ENCODE measurements at regions not wholly inside any gene's neighbourhood (a gene's known extent, or its start where the extent isn't known, plus 50 kb on each side); places are given as distances from the start of the nearest gene placed in this dataset.
A peak's percentile ranks its signal among the peaks of the same experiment; 100 is the strongest.

- DNase-seq (ENCODE audit: low spot score), result no peak
- Histone ChIP-seq H3K9me3 (replicated peaks in 1 of 2; ENCODE audit: control insufficient read depth in 2 of 2, insufficient read depth in 1 of 2, low read depth in 1 of 2, low read length in 2 of 2) (no peaks in the 10 kb centered on the region), H2AFZ (ENCODE audit: low read length) (no peak overlapping the region), H3K14ac (ENCODE audit: low read length) (no peak overlapping the region), H4K91ac (ENCODE audit: low read depth, low read length, poor library complexity) (no peak overlapping the region), H3K4me3 (ENCODE audit: low read length in 2 of 2) (no peak overlapping the region), H2BK120ac (ENCODE audit: low read depth, low read length) (no peak overlapping the region), H2BK5ac (ENCODE audit: low read length) (no peak overlapping the region), H2BK12ac (ENCODE audit: low read length) (no peak overlapping the region), H3K18ac (ENCODE audit: low read length) (no peak overlapping the region), H3K79me1 (ENCODE audit: low read depth, low read length) (no peaks in the 10 kb centered on the region), H3K36me3 (replicated peaks in 1 of 2; ENCODE audit: control insufficient read depth in 2 of 2, insufficient read depth in 2 of 2, low read length in 2 of 2) (no peaks in the 10 kb centered on the region), H2AK5ac (ENCODE audit: low read depth, low read length) (no peak overlapping the region), H3K9ac (ENCODE audit: low read depth, low read length, poor library complexity) (no peak overlapping the region), H3K4me2 (ENCODE audit: insufficient read depth, low read length, poor library complexity, severe bottlenecking) (no peak overlapping the region), H2BK15ac (ENCODE audit: low read length) (no peak overlapping the region), H3K23ac (ENCODE audit: low read depth, low read length, poor library complexity) (no peak overlapping the region), H3K4ac (ENCODE audit: low read length) (no peak overlapping the region), H4K8ac (ENCODE audit: low read depth, low read length) (no peak overlapping the region), H3K27me3 (ENCODE audit: control insufficient read depth in 3 of 3, insufficient read depth in 3 of 3, low read depth in 1 of 3, low read length in 3 of 3) (no peaks in the 10 kb centered on the region), H3K4me1 (ENCODE audit: control insufficient read depth in 2 of 2, insufficient read depth in 1 of 2, low read depth in 1 of 2, low read length in 2 of 2) (peaks cover 4 to 5% of the 10 kb centered on the region in 2 donors), H3K27ac (replicated peaks; ENCODE audit: low read length) (no peak overlapping the region)
Measured at GRCh38 chr4:125262502-125262901, 52.3 kb upstream of the FAT4 start.

GRCh38 chr4:125262079-125262478, 52.7 kb upstream of the FAT4 start:
- no peaks in the 10 kb centered on the region for H3K36me3 ChIP-seq (replicated peaks in 1 of 2; ENCODE audit: control insufficient read depth in 2 of 2, insufficient read depth in 2 of 2, low read length in 2 of 2)
- H2BK120ac ChIP-seq (ENCODE audit: low read depth, low read length), result no peak overlapping the region
- no peak overlapping the region for H2BK15ac ChIP-seq (ENCODE audit: low read length)
- H3K9ac ChIP-seq (ENCODE audit: low read depth, low read length, poor library complexity), result no peak overlapping the region
- H4K8ac ChIP-seq (ENCODE audit: low read depth, low read length), result no peak overlapping the region
- H4K91ac ChIP-seq (ENCODE audit: low read depth, low read length, poor library complexity), result no peak overlapping the region
- H3K4me2 ChIP-seq (ENCODE audit: insufficient read depth, low read length, poor library complexity, severe bottlenecking), result no peak overlapping the region
- H3K14ac ChIP-seq (ENCODE audit: low read length), result no peak overlapping the region
- no peaks in the 10 kb centered on the region for H3K27me3 ChIP-seq (ENCODE audit: control insufficient read depth in 3 of 3, insufficient read depth in 3 of 3, low read depth in 1 of 3, low read length in 3 of 3)
- peak overlapping the region; percentile 57 for H3K18ac ChIP-seq (ENCODE audit: low read length)
- whole genome bisulfite sequencing, 2 donors (ENCODE audit: extremely low coverage in 2 of 2, insufficient read length in 2 of 2, insufficient replicate concordance in 1 of 2), result no CpG with 5 or more reads among the region's 2 CpGs
- no peak overlapping the region for H2BK12ac ChIP-seq (ENCODE audit: low read length)
- DNase-seq (ENCODE audit: low spot score), result no peak
- no peaks in the 10 kb centered on the region for H3K9me3 ChIP-seq (replicated peaks in 1 of 2; ENCODE audit: control insufficient read depth in 2 of 2, insufficient read depth in 1 of 2, low read depth in 1 of 2, low read length in 2 of 2)
- H3K27ac ChIP-seq (replicated peaks; ENCODE audit: low read length), result no peak overlapping the region
- H2AFZ ChIP-seq (ENCODE audit: low read length), result peak overlapping the region; percentile 50
- no peak overlapping the region for H3K4ac ChIP-seq (ENCODE audit: low read length)
- H3K4me3 ChIP-seq (ENCODE audit: low read length in 2 of 2), result no peak overlapping the region
- H2BK5ac ChIP-seq (ENCODE audit: low read length), result no peak overlapping the region
- no peak overlapping the region for H3K23ac ChIP-seq (ENCODE audit: low read depth, low read length, poor library complexity)
- H3K4me1 ChIP-seq (ENCODE audit: control insufficient read depth in 2 of 2, insufficient read depth in 1 of 2, low read depth in 1 of 2, low read length in 2 of 2), result peaks cover under 1 to 3% of the 10 kb centered on the region in 2 donors
- no peaks in the 10 kb centered on the region for H3K79me1 ChIP-seq (ENCODE audit: low read depth, low read length)
- H2AK5ac ChIP-seq (ENCODE audit: low read depth, low read length), result no peak overlapping the region

GRCh38 chr4:125254106-125254505, 60.6 kb upstream of the FAT4 start:
- H3K9ac ChIP-seq (ENCODE audit: low read depth, low read length, poor library complexity), result no peak overlapping the region
- H2AK5ac ChIP-seq (ENCODE audit: low read depth, low read length), result no peak overlapping the region
- H3K9me3 ChIP-seq (replicated peaks in 1 of 2; ENCODE audit: control insufficient read depth in 2 of 2, insufficient read depth in 1 of 2, low read depth in 1 of 2, low read length in 2 of 2), result no peaks in the 10 kb centered on the region
- H2BK5ac ChIP-seq (ENCODE audit: low read length), result no peak overlapping the region
- no CpG with 5 or more reads among the region's 1 CpG for WGBS, 2 donors (ENCODE audit: extremely low coverage in 2 of 2, insufficient read length in 2 of 2, insufficient replicate concordance in 1 of 2)
- no peak for DNase-seq (ENCODE audit: low spot score)
- H2BK15ac ChIP-seq (ENCODE audit: low read length), result no peak overlapping the region
- no peak overlapping the region for H3K4me3 ChIP-seq (ENCODE audit: low read length in 2 of 2)
- H3K4me2 ChIP-seq (ENCODE audit: insufficient read depth, low read length, poor library complexity, severe bottlenecking), result no peak overlapping the region
- H4K8ac ChIP-seq (ENCODE audit: low read depth, low read length), result no peak overlapping the region
- no peak overlapping the region for H3K23ac ChIP-seq (ENCODE audit: low read depth, low read length, poor library complexity)
- no peak overlapping the region for H3K4ac ChIP-seq (ENCODE audit: low read length)
- no peaks in the 10 kb centered on the region for H3K36me3 ChIP-seq (replicated peaks in 1 of 2; ENCODE audit: control insufficient read depth in 2 of 2, insufficient read depth in 2 of 2, low read length in 2 of 2)
- no peak overlapping the region for H3K14ac ChIP-seq (ENCODE audit: low read length)
- no peak overlapping the region for H3K27ac ChIP-seq (replicated peaks; ENCODE audit: low read length)
- H2BK120ac ChIP-seq (ENCODE audit: low read depth, low read length), result no peak overlapping the region
- no peak overlapping the region for H3K18ac ChIP-seq (ENCODE audit: low read length)
- no peak overlapping the region for H2BK12ac ChIP-seq (ENCODE audit: low read length)
- H2AFZ ChIP-seq (ENCODE audit: low read length), result no peak overlapping the region
- no peaks in the 10 kb centered on the region for H3K27me3 ChIP-seq (ENCODE audit: control insufficient read depth in 3 of 3, insufficient read depth in 3 of 3, low read depth in 1 of 3, low read length in 3 of 3)
- no peaks in the 10 kb centered on the region for H3K79me1 ChIP-seq (ENCODE audit: low read depth, low read length)
- no peak overlapping the region for H4K91ac ChIP-seq (ENCODE audit: low read depth, low read length, poor library complexity)
- H3K4me1 ChIP-seq (ENCODE audit: control insufficient read depth in 2 of 2, insufficient read depth in 1 of 2, low read depth in 1 of 2, low read length in 2 of 2), result no peaks in the 10 kb centered on the region

GRCh38 chr4:125244848-125245450, 69.8 kb upstream of the FAT4 start:
- no peak overlapping the region for H3K27ac ChIP-seq (replicated peaks; ENCODE audit: low read length)
- H3K9ac ChIP-seq (ENCODE audit: low read depth, low read length, poor library complexity), result no peak overlapping the region
- H4K8ac ChIP-seq (ENCODE audit: low read depth, low read length), result no peak overlapping the region
- no peaks in the 10 kb centered on the region for H3K27me3 ChIP-seq (ENCODE audit: control insufficient read depth in 3 of 3, insufficient read depth in 3 of 3, low read depth in 1 of 3, low read length in 3 of 3)
- no peak overlapping the region for H2AK5ac ChIP-seq (ENCODE audit: low read depth, low read length)
- no peak overlapping the region for H2BK15ac ChIP-seq (ENCODE audit: low read length)
- H3K14ac ChIP-seq (ENCODE audit: low read length), result no peak overlapping the region
- no peak overlapping the region for H4K91ac ChIP-seq (ENCODE audit: low read depth, low read length, poor library complexity)
- H3K36me3 ChIP-seq (replicated peaks in 1 of 2; ENCODE audit: control insufficient read depth in 2 of 2, insufficient read depth in 2 of 2, low read length in 2 of 2), result no peaks in the 10 kb centered on the region
- no peak overlapping the region for H2BK120ac ChIP-seq (ENCODE audit: low read depth, low read length)
- H2BK5ac ChIP-seq (ENCODE audit: low read length), result no peak overlapping the region
- no CpG with 5 or more reads among the region's 2 CpGs for WGBS, 2 donors (ENCODE audit: extremely low coverage in 2 of 2, insufficient read length in 2 of 2, insufficient replicate concordance in 1 of 2)
- H3K79me1 ChIP-seq (ENCODE audit: low read depth, low read length), result no peaks in the 10 kb centered on the region
- H3K18ac ChIP-seq (ENCODE audit: low read length), result no peak overlapping the region
- H3K23ac ChIP-seq (ENCODE audit: low read depth, low read length, poor library complexity), result no peak overlapping the region
- H2BK12ac ChIP-seq (ENCODE audit: low read length), result no peak overlapping the region
- no peaks in the 10 kb centered on the region for H3K4me1 ChIP-seq (ENCODE audit: control insufficient read depth in 2 of 2, insufficient read depth in 1 of 2, low read depth in 1 of 2, low read length in 2 of 2)
- H3K9me3 ChIP-seq (replicated peaks in 1 of 2; ENCODE audit: control insufficient read depth in 2 of 2, insufficient read depth in 1 of 2, low read depth in 1 of 2, low read length in 2 of 2), result no peaks in the 10 kb centered on the region
- H3K4me2 ChIP-seq (ENCODE audit: insufficient read depth, low read length, poor library complexity, severe bottlenecking), result no peak overlapping the region
- no peak overlapping the region for H3K4me3 ChIP-seq (ENCODE audit: low read length in 2 of 2)
- no peak for DNase-seq (ENCODE audit: low spot score)
- no peak overlapping the region for H3K4ac ChIP-seq (ENCODE audit: low read length)
- H2AFZ ChIP-seq (ENCODE audit: low read length), result no peak overlapping the region
